GM23338 (cell line): ENCODE measurements at regions not wholly inside any gene's neighbourhood (a gene's known extent, or its start where the extent isn't known, plus 50 kb on each side); places are given as distances from the start of the nearest gene placed in this dataset.

Experiments used
- ATAC-seq: fragments of 200-7000 bp; cut with Tn5 transposase; 3 replicates; pipeline ENCODE4 v1.9.1; 2020
- DNase-seq: peaks from one replicate; pipeline ENCODE4 v3.0.0-alpha.2; 2015; ENCODE audit warnings: low spot score
- H2AFZ ChIP-seq: fragments of 200-600 bp; sonication (generic); 2 replicates; pipeline ENCODE4 v1.8.0; 2016; ENCODE audit warnings: antibody characterized with exemption, mild to moderate bottlenecking, moderate library complexity
- H3F3A ChIP-seq: fragments of 200-600 bp; sonication (generic); replicated peaks from 2 replicates; pipeline ENCODE4 v1.8.0; 2017; ENCODE audit warnings: antibody characterized with exemption, mixed run types, low read depth
- H3K27ac ChIP-seq: fragments of 200-600 bp; sonication (generic); 2 replicates; pipeline ENCODE4 v1.6.1; 2016; ENCODE audit warnings: low read depth
- H3K27me3 ChIP-seq: fragments of 200-600 bp; sonication (generic); 2 replicates; pipeline ENCODE4 v1.8.0; 2016; ENCODE audit warnings: mild to moderate bottlenecking, mixed run types, moderate library complexity; ENCODE audit not compliant: insufficient read depth
- H3K36me3 ChIP-seq: fragments of 200-600 bp; sonication (generic); 2 replicates; pipeline ENCODE4 v1.8.0; 2016; ENCODE audit warnings: mild to moderate bottlenecking; ENCODE audit not compliant: insufficient read depth
- H3K4me1 ChIP-seq: fragments of 200-600 bp; sonication (generic); 2 replicates; pipeline ENCODE4 v1.8.0; 2016; ENCODE audit warnings: mild to moderate bottlenecking, moderate library complexity; ENCODE audit not compliant: insufficient read depth
- H3K4me2 ChIP-seq: fragments of 200-600 bp; sonication (generic); 2 replicates; pipeline ENCODE4 v1.7.1; 2017; ENCODE audit warnings: mixed run types
- H3K4me3 ChIP-seq: fragments of 200-600 bp; sonication (generic); 2 replicates; pipeline ENCODE4 v1.6.1; 2016; ENCODE audit warnings: mixed run types
- H3K79me2 ChIP-seq: fragments of 200-600 bp; sonication (generic); replicated peaks from 2 replicates; pipeline ENCODE4 v1.8.0; 2017; ENCODE audit warnings: mild to moderate bottlenecking; ENCODE audit not compliant: insufficient read depth
- H3K9me2 ChIP-seq: fragments of 200-600 bp; sonication (generic); 2 replicates; pipeline ENCODE4 v1.8.0; 2017; ENCODE audit not compliant: insufficient read depth
- H4K20me1 ChIP-seq: fragments of 200-600 bp; sonication (generic); replicated peaks from 2 replicates; pipeline ENCODE4 v1.8.0; 2017; ENCODE audit warnings: mild to moderate bottlenecking; ENCODE audit not compliant: insufficient read depth
- H3K27ac Mint-ChIP-seq: 2 replicates; pipeline ENCODE4 v1.8.0; 2020; ENCODE audit warnings: inconsistent platforms, mild to moderate bottlenecking, moderate library complexity, mixed read lengths
- H3K27me3 Mint-ChIP-seq: 3 replicates; pipeline ENCODE4 v1.8.0; 2022; ENCODE audit warnings: low read depth, mild to moderate bottlenecking, moderate library complexity, mixed read lengths, inconsistent platforms; ENCODE audit not compliant: insufficient read depth, poor library complexity
- H3K36me3 Mint-ChIP-seq: 3 replicates; pipeline ENCODE4 v1.8.0; 2021; ENCODE audit warnings: low read depth, mild to moderate bottlenecking, inconsistent platforms, moderate library complexity, mixed read lengths
- H3K4me1 Mint-ChIP-seq: 3 replicates; pipeline ENCODE4 v1.8.0; 2020; ENCODE audit warnings: mild to moderate bottlenecking, inconsistent platforms, mixed read lengths
- H3K4me3 Mint-ChIP-seq: 3 replicates; pipeline ENCODE4 v1.8.0; 2021; ENCODE audit warnings: moderate library complexity, mild to moderate bottlenecking, inconsistent platforms, mixed read lengths
- H3K9me3 Mint-ChIP-seq: 3 replicates; pipeline ENCODE4 v1.8.0; 2020; ENCODE audit warnings: moderate library complexity, mild to moderate bottlenecking, inconsistent platforms, mixed read lengths
- CREB1 ChIP-seq: fragments of 250-450 bp; sonication (Bioruptor Pico); IDR thresholded peaks from 2 replicates; pipeline ENCODE4 v1.5.0; 2020; ENCODE audit warnings: low read depth, mild to moderate bottlenecking, moderate library complexity
- ETS1 ChIP-seq: IDR thresholded peaks from 2 replicates; pipeline ENCODE4 v1.6.1; 2016; ENCODE audit warnings: antibody characterized with exemption
- EZH2 ChIP-seq: fragments of 200-600 bp; sonication (generic); IDR thresholded peaks from one replicate; pipeline ENCODE4 v1.8.0; 2017; ENCODE audit warnings: antibody characterized with exemption, mild to moderate bottlenecking, low read depth; ENCODE audit not compliant: unreplicated experiment
- EZH2phosphoT487 ChIP-seq: fragments of 200-600 bp; sonication (generic); IDR thresholded peaks from one replicate; pipeline ENCODE4 v1.8.1; 2018; ENCODE audit warnings: antibody characterized with exemption; ENCODE audit not compliant: unreplicated experiment
- JUNB ChIP-seq: IDR thresholded peaks from one replicate; pipeline ENCODE4 v1.6.1; 2016; ENCODE audit warnings: antibody characterized with exemption; ENCODE audit not compliant: unreplicated experiment
- NANOG ChIP-seq: IDR thresholded peaks from 2 replicates; pipeline ENCODE4 v1.6.1; 2016; ENCODE audit warnings: antibody characterized with exemption, borderline replicate concordance
- POLR2AphosphoS5 ChIP-seq: IDR thresholded peaks from 2 replicates; pipeline ENCODE4 v1.6.1; 2016; ENCODE audit warnings: antibody characterized with exemption, low read depth
- REST ChIP-seq: IDR thresholded peaks from one replicate; pipeline ENCODE4 v1.6.1; 2018; ENCODE audit warnings: antibody characterized with exemption; ENCODE audit not compliant: unreplicated experiment
- STAT1 ChIP-seq: IDR thresholded peaks from one replicate; pipeline ENCODE4 v1.6.1; 2016; ENCODE audit warnings: antibody characterized with exemption; ENCODE audit not compliant: unreplicated experiment
- ZNF114 ChIP-seq: fragments of 250-450 bp; sonication (Bioruptor Pico); IDR thresholded peaks from 2 replicates; pipeline ENCODE4 v1.5.0; 2020; ENCODE audit warnings: mild to moderate bottlenecking, moderate library complexity
- ZNF331 ChIP-seq: fragments of 250-450 bp; sonication (Bioruptor Pico); IDR thresholded peaks from 2 replicates; pipeline ENCODE4 v1.5.0; 2020; ENCODE audit warnings: low read depth, mild to moderate bottlenecking, moderate library complexity
- TF ChIP-seq, protein P1 (sequence below), 2 experiments: fragments of 200-600 bp in 1 of 2; sonication (generic) in 1 of 2; conservative IDR thresholded peaks; 2 replicates each; pipeline versions ENCODE4 v1.5.1 to v1.6.1; 2016 to 2017; ENCODE audit warnings: antibody characterized with exemption in 2 of 2, low read depth in 2 of 2, mild to moderate bottlenecking in 2 of 2, moderate library complexity in 1 of 2
- TF ChIP-seq, protein P2 (sequence below): fragments of 250-450 bp; sonication (Bioruptor Pico); IDR thresholded peaks from 2 replicates; pipeline ENCODE4 v1.5.0; 2020; ENCODE audit warnings: mild to moderate bottlenecking, moderate library complexity

GRCh38 chr5:96243203-96243602, 189.8 kb downstream of the PCSK1 start:
- DNase-seq (no peak), ATAC-seq (no peak)
- Histone ChIP-seq H3K27ac (no peak overlapping the region), H3K9me2 (no peaks in the 10 kb centered on the region), H3K36me3 (no peaks in the 10 kb centered on the region), H3F3A (no peaks in the 10 kb centered on the region), H3K4me1 (no peaks in the 10 kb centered on the region), H3K4me2 (no peak overlapping the region), H3K4me3 (no peak overlapping the region), H3K79me2 (no peaks in the 10 kb centered on the region), H2AFZ (no peak overlapping the region), H4K20me1 (no peaks in the 10 kb centered on the region), H3K27me3 (no peaks in the 10 kb centered on the region)
- no peaks in the 10 kb centered on the region for H3K27me3 Mint-ChIP-seq
- H3K36me3 Mint-ChIP-seq = no peaks in the 10 kb centered on the region
- H3K4me1 Mint-ChIP-seq = peaks cover 4% of the 10 kb centered on the region; the same call in 2 of the 3 replicates
- H3K27ac Mint-ChIP-seq = no peak overlapping the region
- H3K9me3 Mint-ChIP-seq = no peaks in the 10 kb centered on the region; the same call in 2 of the 3 replicates
- no peak overlapping the region for H3K4me3 Mint-ChIP-seq
- TF ChIP-seq ZNF114 (CRISPR knock-in tag) (no peak), ETS1 (no peak), REST (no peak), POLR2AphosphoS5 (no peak), EZH2phosphoT487 (no peak), JUNB (no peak), EZH2 (no peak), CREB1 (CRISPR knock-in tag) (no peak), NANOG (no peak), STAT1 (no peak), ZNF331 (no peak)
- TF ChIP-seq, protein P1, sequence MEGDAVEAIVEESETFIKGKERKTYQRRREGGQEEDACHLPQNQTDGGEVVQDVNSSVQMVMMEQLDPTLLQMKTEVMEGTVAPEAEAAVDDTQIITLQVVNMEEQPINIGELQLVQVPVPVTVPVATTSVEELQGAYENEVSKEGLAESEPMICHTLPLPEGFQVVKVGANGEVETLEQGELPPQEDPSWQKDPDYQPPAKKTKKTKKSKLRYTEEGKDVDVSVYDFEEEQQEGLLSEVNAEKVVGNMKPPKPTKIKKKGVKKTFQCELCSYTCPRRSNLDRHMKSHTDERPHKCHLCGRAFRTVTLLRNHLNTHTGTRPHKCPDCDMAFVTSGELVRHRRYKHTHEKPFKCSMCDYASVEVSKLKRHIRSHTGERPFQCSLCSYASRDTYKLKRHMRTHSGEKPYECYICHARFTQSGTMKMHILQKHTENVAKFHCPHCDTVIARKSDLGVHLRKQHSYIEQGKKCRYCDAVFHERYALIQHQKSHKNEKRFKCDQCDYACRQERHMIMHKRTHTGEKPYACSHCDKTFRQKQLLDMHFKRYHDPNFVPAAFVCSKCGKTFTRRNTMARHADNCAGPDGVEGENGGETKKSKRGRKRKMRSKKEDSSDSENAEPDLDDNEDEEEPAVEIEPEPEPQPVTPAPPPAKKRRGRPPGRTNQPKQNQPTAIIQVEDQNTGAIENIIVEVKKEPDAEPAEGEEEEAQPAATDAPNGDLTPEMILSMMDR (conservative IDR thresholded peaks at IDR 0.05; ENCODE audit: low read depth in 2 of 2) = no peak
- TF ChIP-seq, protein P2, sequence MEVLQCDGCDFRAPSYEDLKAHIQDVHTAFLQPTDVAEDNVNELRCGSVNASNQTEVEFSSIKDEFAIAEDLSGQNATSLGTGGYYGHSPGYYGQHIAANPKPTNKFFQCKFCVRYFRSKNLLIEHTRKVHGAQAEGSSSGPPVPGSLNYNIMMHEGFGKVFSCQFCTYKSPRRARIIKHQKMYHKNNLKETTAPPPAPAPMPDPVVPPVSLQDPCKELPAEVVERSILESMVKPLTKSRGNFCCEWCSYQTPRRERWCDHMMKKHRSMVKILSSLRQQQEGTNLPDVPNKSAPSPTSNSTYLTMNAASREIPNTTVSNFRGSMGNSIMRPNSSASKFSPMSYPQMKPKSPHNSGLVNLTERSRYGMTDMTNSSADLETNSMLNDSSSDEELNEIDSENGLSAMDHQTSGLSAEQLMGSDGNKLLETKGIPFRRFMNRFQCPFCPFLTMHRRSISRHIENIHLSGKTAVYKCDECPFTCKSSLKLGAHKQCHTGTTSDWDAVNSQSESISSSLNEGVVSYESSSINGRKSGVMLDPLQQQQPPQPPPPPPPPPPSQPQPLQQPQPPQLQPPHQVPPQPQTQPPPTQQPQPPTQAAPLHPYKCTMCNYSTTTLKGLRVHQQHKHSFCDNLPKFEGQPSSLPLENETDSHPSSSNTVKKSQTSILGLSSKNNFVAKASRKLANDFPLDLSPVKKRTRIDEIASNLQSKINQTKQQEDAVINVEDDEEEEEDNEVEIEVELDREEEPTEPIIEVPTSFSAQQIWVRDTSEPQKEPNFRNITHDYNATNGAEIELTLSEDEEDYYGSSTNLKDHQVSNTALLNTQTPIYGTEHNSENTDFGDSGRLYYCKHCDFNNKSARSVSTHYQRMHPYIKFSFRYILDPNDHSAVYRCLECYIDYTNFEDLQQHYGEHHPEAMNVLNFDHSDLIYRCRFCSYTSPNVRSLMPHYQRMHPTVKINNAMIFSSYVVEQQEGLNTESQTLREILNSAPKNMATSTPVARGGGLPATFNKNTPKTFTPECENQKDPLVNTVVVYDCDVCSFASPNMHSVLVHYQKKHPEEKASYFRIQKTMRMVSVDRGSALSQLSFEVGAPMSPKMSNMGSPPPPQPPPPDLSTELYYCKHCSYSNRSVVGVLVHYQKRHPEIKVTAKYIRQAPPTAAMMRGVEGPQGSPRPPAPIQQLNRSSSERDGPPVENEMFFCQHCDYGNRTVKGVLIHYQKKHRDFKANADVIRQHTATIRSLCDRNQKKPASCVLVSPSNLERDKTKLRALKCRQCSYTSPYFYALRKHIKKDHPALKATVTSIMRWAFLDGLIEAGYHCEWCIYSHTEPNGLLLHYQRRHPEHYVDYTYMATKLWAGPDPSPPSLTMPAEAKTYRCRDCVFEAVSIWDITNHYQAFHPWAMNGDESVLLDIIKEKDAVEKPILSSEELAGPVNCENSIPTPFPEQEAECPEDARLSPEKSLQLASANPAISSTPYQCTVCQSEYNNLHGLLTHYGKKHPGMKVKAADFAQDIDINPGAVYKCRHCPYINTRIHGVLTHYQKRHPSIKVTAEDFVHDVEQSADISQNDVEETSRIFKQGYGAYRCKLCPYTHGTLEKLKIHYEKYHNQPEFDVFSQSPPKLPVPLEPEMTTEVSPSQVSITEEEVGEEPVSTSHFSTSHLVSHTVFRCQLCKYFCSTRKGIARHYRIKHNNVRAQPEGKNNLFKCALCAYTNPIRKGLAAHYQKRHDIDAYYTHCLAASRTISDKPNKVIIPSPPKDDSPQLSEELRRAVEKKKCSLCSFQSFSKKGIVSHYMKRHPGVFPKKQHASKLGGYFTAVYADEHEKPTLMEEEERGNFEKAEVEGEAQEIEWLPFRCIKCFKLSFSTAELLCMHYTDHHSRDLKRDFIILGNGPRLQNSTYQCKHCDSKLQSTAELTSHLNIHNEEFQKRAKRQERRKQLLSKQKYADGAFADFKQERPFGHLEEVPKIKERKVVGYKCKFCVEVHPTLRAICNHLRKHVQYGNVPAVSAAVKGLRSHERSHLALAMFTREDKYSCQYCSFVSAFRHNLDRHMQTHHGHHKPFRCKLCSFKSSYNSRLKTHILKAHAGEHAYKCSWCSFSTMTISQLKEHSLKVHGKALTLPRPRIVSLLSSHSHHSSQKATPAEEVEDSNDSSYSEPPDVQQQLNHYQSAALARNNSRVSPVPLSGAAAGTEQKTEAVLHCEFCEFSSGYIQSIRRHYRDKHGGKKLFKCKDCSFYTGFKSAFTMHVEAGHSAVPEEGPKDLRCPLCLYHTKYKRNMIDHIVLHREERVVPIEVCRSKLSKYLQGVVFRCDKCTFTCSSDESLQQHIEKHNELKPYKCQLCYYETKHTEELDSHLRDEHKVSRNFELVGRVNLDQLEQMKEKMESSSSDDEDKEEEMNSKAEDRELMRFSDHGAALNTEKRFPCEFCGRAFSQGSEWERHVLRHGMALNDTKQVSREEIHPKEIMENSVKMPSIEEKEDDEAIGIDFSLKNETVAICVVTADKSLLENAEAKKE (CRISPR knock-in tag) = no peak
